ENCODE measurements at regions not wholly inside any gene's neighbourhood (a gene's known extent, or its start where the extent isn't known, plus 50 kb on each side); places are given as distances from the start of the nearest gene placed in this dataset.

GRCh38 chr5:8560776-8561175, 691.8 kb downstream of the MTRR start:
- Histone ChIP-seq H3K4me1 (ENCODE audit: control insufficient read depth, extremely low read depth, insufficient read depth, low read length) (no peaks in the 10 kb centered on the region), H3K27me3 (ENCODE audit: control insufficient read depth in 2 of 2, insufficient read depth in 2 of 2, low read length in 2 of 2) (no peaks in the 10 kb centered on the region), H3K27ac (ENCODE audit: insufficient read depth, low read depth, low read length) (no peak overlapping the region), H3K36me3 (ENCODE audit: control insufficient read depth in 2 of 2, extremely low read depth in 1 of 2, insufficient read depth in 2 of 2, low read length in 2 of 2) (no peaks in the 10 kb centered on the region), H3K9me1 (replicated peaks; ENCODE audit: control insufficient read depth, extremely low read depth, insufficient read depth, low read length) (no peaks in the 10 kb centered on the region), H3K4me2 (ENCODE audit: insufficient read depth, low read length) (no peak overlapping the region), H3K9me3 (replicated peaks; ENCODE audit: control insufficient read depth, insufficient read depth, low read length) (no peaks in the 10 kb centered on the region), H3K79me2 (ENCODE audit: control insufficient read depth, insufficient read depth, low read length) (no peaks in the 10 kb centered on the region), H3K9ac (replicated peaks; ENCODE audit: extremely low read depth, insufficient read depth, low read length) (no peak overlapping the region), H3K4me3 (replicated peaks in 1 of 3; ENCODE audit: insufficient read depth in 1 of 3, low read depth in 1 of 3, low read length in 3 of 3) (no peak overlapping the region), H4K20me1 (replicated peaks; ENCODE audit: control insufficient read depth, extremely low read depth, insufficient read depth, low read length) (no peaks in the 10 kb centered on the region), H2AFZ (ENCODE audit: low read depth, low read length) (no peak overlapping the region)
- DNase-seq (ENCODE audit: low read depth, low spot score): no peak
- TF ChIP-seq EZH2 (IDR thresholded peaks at IDR 0.05; ENCODE audit: borderline replicate concordance, low read depth, low read length, severe bottlenecking): no peak
- TF ChIP-seq POLR2AphosphoS5 (IDR thresholded peaks at IDR 0.05; ENCODE audit: insufficient read depth, low read depth, low read length): no peak
- no peak for TF ChIP-seq MYC (IDR thresholded peaks at IDR 0.05; ENCODE audit: low read depth, low read length)
- no peak for TF ChIP-seq GATA2 (IDR thresholded peaks at IDR 0.05; ENCODE audit: insufficient read depth, insufficient read length, low read depth, low read length)
- TF ChIP-seq POLR2A (IDR thresholded peaks at IDR 0.05; ENCODE audit: low read depth, low read length): no peak
- TF ChIP-seq CTCF (IDR thresholded peaks at IDR 0.05; ENCODE audit: extremely low read depth in 1 of 2, insufficient read depth in 1 of 2, low read depth in 1 of 2, low read length in 2 of 2): no peak
- TF ChIP-seq MAX (IDR thresholded peaks at IDR 0.05; ENCODE audit: insufficient read depth, insufficient read length): no peak
- TF ChIP-seq FOS (IDR thresholded peaks at IDR 0.05; ENCODE audit: borderline replicate concordance, insufficient read depth, low read length): no peak
- TF ChIP-seq JUN (IDR thresholded peaks at IDR 0.05; ENCODE audit: borderline replicate concordance, insufficient read depth, insufficient read length, low read depth): no peak
- POLR2A ChIA-PET: no interaction called here
- BruUV-seq (replicated peaks): no TSS peak
- CTCF ChIA-PET: no interaction called here
- no peak for FAIRE-seq
- intact Hi-C loops (cut with micrococcal nuclease): no loop called here
- dilution Hi-C loops (cut with MboI; ENCODE audit: extremely low pct_ligation_motif_present, low sequenced_read_pairs): no loop called here

Data from endothelial cell of umbilical vein (primary cell).